ENCODE measurements at regions not wholly inside any gene's neighbourhood (a gene's known extent, or its start where the extent isn't known, plus 50 kb on each side); places are given as distances from the start of the nearest gene placed in this dataset.

GRCh38 chr1:29650476-29650875 lies 414.2 kb downstream of the PTPRU start:
- no peak for TF ChIP-seq RELA (IDR thresholded peaks at IDR 0.05; ENCODE audit: borderline replicate concordance, partially characterized antibody)
- no peak for TF ChIP-seq POLR2A (IDR thresholded peaks at IDR 0.05; ENCODE audit: low read depth, low read length)
- TF ChIP-seq USF2 (IDR thresholded peaks at IDR 0.05; ENCODE audit: borderline replicate concordance, low read depth, low read length): no peak
- no peak for TF ChIP-seq USF1 (IDR thresholded peaks at IDR 0.05; ENCODE audit: borderline replicate concordance, extremely low read length, insufficient read depth, low read depth, low read length)
- TF ChIP-seq PML (IDR thresholded peaks at IDR 0.05; ENCODE audit: low read length): no peak
